ENCODE measurements at regions not wholly inside any gene's neighbourhood (a gene's known extent, or its start where the extent isn't known, plus 50 kb on each side); places are given as distances from the start of the nearest gene placed in this dataset.

GRCh38 chr2:188884046-188884445 is 90.1 kb upstream of the COL3A1 start:
- TF ChIP-seq POLR2A (IDR thresholded peaks at IDR 0.05) (no peak), CTCF (IDR thresholded peaks at IDR 0.05) (no peak)
- Histone ChIP-seq H3K4me1 (no peaks in the 10 kb centered on the region), H3K9me3 (peaks cover 0 to 8% (median 3%) of the 10 kb centered on the region in 12 donors), H3K27me3 (no peaks in the 10 kb centered on the region), H3K27ac (no peak overlapping the region), H3K4me3 (no peak overlapping the region), H3K36me3 (no peaks in the 10 kb centered on the region)
- DNase-seq: no peak
- ATAC-seq: no peak
- intact Hi-C loops (cut with DNase I): no loop called here
- WGBS, 4 donors: 67 to 79% (median 77%) methylated on average over 1 of the region's 1 CpG

GRCh38 chr2:188884517-188884916 is 89.7 kb upstream of the COL3A1 start:
- Histone ChIP-seq H3K4me1 (no peaks in the 10 kb centered on the region), H3K27ac (no peak overlapping the region), H3K4me3 (no peak overlapping the region), H3K36me3 (no peaks in the 10 kb centered on the region), H3K9me3 (peaks cover 0 to 10% (median 6%) of the 10 kb centered on the region in 12 donors), H3K27me3 (no peaks in the 10 kb centered on the region)
- no peak for DNase-seq
- ATAC-seq: no peak
- WGBS, 4 donors: 82 to 91% (median 91%) methylated on average over 3 of the region's 3 CpGs
- no peak for TF ChIP-seq POLR2A (IDR thresholded peaks at IDR 0.05)
- TF ChIP-seq CTCF (IDR thresholded peaks at IDR 0.05): no peak
- intact Hi-C loops (cut with DNase I): no loop called here

GRCh38 chr2:188889187-188889586 is 85.0 kb upstream of the COL3A1 start:
- ATAC-seq: no peak
- no peaks in the 10 kb centered on the region for H3K36me3 ChIP-seq
- no peaks in the 10 kb centered on the region for H3K27me3 ChIP-seq
- no peak overlapping the region for H3K4me3 ChIP-seq
- peaks cover 0 to 6% (median 0%) of the 10 kb centered on the region in 12 donors for H3K4me1 ChIP-seq
- intact Hi-C loops (cut with DNase I): no loop called here
- no peak overlapping the region for H3K27ac ChIP-seq
- DNase-seq: no peak
- 91 to 100% (median 96%) methylated on average over 2 of the region's 2 CpGs for WGBS, 4 donors
- TF ChIP-seq CTCF (IDR thresholded peaks at IDR 0.05): no peak
- TF ChIP-seq POLR2A (IDR thresholded peaks at IDR 0.05): no peak
- H3K9me3 ChIP-seq: peaks cover 0 to 18% (median 6%) of the 10 kb centered on the region in 12 donors

GRCh38 chr2:188890755-188891154 is 83.4 kb upstream of the COL3A1 start:
- intact Hi-C loops (cut with DNase I): loop anchor here in 1 of 10 donors (10.0 kb wide), 1 partner anchor 84 kb away; the partner anchor contains the start of gene COL3A1
- no peak for TF ChIP-seq CTCF (IDR thresholded peaks at IDR 0.05)
- TF ChIP-seq POLR2A (IDR thresholded peaks at IDR 0.05): no peak

More at GRCh38 chr2:188890755-188891154, 83.4 kb upstream of the COL3A1 start:
- Histone ChIP-seq H3K4me3 (no peak overlapping the region), H3K27ac (no peak overlapping the region), H3K9me3 (peaks cover 0 to 18% (median 6%) of the 10 kb centered on the region in 12 donors), H3K27me3 (no peaks in the 10 kb centered on the region), H3K36me3 (no peaks in the 10 kb centered on the region), H3K4me1 (peaks cover 0 to 6% (median 0%) of the 10 kb centered on the region in 12 donors)
- ATAC-seq (no peak), DNase-seq (peak in 1 of 5 donors; percentile 51)
- 70 to 90% (median 81%) methylated on average over 4 to 13 of the region's 13 CpGs for WGBS, 4 donors

Data from heart left ventricle (tissue), 16 donors.